HPDE6-E6E7 (cell line): ENCODE measurements at regions not wholly inside any gene's neighbourhood (a gene's known extent, or its start where the extent isn't known, plus 50 kb on each side); places are given as distances from the start of the nearest gene placed in this dataset.
A peak's percentile ranks its signal among the peaks of the same experiment; 100 is the strongest.

Experiments
- DNase-seq: peaks from one replicate; pipeline ENCODE4 v3.0.0; 2011; ENCODE audit warnings: missing footprints; ENCODE audit errors: extremely low spot score

DNA sequence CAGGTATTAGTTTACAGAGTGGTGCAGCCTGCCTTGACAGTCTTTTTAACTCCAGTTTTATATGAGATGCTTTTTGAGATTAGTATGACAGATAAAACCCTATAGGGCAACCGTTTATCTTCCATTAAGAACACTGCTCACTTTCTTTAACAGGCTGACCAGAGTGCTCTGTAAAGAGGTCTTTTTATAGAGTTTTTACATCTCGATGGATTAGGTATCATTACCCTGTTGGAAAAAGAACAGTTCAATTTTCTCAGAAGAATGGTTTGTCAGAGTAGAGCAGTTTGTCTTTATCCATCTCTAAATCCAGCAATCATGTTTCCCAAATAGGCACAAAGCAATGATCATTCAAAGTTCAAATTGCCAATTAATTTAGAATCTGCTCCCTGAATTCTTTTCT lies 395.2 kb upstream of the ARGLU1 start:
- DNase-seq = no peak

DNA sequence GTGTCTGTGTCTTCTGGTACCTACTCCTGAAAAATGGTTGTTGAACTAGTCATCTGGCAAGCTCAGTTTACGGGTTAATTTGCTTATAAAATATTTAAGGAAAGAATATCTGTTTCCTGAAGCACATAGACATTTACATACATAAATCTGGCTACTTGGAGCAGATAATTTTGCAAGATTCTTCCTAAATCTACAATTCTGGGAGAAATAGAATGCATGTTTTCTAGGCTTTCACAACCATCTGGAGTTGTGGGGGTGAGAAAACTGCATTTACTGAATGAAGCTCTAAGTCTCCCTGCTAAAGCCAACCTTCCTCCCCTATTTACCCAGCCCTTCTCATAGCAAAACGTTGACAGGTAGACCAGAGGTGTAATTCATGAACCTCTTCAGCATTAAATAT lies 393.7 kb upstream of the ARGLU1 start:
- DNase-seq = no peak

DNA sequence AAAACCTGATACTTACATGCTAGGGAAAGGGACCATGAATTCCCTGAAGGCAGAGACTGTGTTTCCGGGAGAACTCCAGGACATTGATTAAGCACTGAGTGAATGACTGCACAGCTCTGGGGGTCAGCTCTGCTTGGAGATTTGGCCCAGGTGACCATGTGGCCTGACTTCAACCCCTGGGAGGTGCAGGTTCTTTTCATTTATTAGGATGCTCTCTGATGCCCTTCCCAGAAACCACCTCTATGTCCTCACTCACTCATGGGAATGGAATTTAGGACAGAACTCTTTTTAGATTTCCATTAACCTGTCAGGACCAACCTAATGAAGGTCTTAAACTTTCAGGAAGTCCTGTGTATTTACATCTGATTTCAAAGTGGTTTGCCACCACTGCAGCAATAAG lies 393.3 kb upstream of the ARGLU1 start:
- no peak for DNase-seq

DNA sequence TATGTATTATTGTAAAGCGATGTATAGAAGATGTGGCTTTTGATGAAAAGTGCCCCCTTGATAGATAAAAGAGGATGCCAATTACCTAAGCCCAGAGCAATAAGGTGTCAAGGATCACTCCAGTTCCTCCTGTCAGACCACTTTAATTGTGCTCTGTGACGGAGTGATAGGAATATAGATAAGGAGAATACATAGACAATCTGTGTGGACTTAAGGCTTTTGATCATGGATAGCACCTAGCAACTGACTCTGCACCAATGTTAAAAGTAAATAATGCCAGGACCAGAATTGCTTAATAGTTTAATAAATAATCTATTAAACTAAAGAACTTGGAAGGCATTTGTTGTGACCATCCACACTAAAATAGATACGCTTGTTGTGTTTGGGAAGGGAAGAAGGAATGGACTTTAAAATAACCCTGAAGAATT lies 390.7 kb upstream of the ARGLU1 start:
- DNase-seq = no peak

DNA sequence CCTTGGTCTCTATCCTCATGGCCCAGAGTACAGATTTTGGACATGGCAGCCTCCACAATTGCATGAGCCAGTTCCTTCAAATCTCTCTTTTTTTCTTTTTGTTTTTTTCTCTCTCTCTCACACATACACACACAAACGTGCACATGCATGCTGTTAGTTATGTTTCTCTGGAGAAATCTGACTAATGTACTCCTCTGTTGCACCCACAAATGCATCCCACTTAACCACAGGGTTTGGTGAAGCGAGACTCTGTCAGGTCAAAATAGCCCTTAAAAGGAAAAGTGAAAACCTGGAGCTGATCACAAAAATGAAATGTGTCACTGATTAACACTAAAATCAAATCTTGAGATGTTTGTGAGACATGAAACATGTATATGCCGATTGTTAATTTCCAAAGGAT lies 374.6 kb upstream of the ARGLU1 start:
- DNase-seq = no peak

DNA sequence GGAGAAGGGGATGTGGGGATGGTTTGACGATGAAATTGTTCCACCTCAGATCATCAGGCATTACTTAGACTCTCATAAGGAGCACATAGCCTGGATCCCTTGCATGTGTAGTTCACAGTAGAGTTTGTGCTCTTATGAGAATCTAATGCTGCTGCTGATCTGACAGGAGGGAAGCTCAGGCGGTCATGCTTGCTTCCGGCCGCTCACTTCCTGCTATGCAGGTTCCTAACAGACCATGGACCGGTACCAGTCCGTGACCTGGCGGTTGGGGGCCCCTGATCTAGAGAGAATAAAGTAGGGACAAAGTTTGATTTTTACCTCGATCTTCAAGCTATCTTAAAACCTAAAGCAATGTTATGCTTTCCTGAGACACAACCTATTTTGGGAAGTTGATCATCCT lies 373.8 kb upstream of the ARGLU1 start:
- DNase-seq = no peak

DNA sequence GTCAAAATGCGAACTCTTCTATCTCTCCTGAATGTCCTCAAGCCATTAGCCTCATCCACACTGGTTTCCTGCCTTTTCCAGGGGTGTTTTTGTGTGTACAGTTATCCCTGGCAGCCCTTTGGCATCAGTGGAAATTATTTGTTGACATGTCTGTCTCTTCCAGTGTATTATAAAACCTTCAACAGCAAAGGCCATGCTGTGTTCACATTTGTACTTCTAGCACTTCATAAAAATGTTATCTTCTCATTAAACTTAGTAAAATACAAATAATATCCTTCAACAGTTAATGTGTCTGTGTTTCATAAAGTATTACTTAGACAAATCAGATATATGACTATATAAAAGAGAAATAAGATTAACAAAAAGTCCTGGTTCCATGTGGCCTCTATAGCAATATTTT lies 359.5 kb upstream of the ARGLU1 start:
- DNase-seq = no peak

DNA sequence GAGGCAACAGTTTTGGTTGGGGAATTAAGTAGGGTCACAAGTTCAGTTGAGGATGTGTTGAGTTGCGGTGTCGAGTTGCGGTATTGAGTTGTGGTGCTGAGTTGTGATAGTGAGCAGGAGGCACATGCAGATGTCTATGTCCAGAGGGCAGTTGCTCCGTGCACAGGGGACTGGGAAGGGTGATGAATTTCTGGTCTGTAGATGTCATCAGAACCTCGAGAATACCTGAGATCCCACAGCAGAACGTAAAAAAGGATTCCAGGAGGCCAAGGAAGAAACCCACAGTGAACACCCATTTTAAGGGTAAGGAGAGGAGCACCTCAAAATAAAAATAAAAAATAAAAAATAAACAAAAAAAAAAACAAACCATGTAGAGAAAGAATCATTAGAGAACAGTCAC lies 354.4 kb upstream of the ARGLU1 start:
- DNase-seq = no peak

DNA sequence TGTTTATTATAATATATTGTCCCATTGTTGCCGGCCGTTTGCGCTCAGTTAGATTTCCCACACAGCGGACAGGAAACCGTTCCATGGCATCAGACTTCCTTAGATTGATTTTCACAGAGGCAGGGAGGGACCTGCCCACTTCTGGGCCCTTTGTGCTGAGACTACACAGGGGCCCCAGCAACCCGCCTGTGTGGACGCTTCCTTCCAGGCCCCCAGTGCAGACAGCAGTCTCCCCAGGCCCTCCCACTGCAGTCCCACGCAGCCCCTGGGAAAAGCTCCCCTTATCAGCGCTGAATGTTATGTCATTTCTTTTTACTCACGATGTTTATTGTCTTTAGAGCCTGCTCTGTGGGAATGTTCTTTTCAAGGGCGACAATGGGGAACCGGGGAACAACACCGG lies 351.7 kb upstream of the ARGLU1 start:
- no peak for DNase-seq

DNA sequence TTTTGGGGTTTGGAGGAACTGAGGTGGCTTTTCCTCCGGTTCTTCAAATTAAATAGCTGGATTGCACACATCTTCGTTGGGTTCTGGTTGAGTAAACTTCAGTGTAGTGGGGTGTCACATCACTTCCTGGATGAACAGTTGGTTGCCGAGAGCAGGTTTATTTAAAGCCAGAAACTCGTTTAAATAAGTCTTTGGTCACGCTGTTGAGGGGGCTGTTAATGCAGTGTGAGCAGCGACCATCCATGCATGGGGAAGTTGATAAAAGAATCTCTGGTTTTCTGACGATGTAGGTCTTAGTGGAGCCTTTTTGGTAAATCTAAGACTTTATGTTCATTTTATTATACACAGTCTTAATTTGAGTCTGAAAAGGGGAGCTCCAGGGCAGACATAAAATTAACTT lies 351.2 kb upstream of the ARGLU1 start:
- no peak for DNase-seq

DNA sequence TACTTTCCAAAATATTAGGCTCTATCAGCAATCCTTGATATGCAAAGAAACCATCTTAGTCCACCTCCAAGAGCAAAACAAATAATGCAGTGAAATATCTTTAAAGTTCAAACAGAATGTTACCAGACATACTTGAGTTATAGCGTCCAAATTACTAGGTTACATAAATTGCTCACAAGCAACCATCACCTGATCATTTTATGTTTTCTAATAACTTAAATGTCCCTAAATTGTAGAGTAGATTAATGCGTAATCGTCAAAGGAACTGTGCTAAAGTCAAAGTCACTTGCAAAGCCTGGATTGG lies 350.6 kb upstream of the ARGLU1 start:
- DNase-seq = no peak

DNA sequence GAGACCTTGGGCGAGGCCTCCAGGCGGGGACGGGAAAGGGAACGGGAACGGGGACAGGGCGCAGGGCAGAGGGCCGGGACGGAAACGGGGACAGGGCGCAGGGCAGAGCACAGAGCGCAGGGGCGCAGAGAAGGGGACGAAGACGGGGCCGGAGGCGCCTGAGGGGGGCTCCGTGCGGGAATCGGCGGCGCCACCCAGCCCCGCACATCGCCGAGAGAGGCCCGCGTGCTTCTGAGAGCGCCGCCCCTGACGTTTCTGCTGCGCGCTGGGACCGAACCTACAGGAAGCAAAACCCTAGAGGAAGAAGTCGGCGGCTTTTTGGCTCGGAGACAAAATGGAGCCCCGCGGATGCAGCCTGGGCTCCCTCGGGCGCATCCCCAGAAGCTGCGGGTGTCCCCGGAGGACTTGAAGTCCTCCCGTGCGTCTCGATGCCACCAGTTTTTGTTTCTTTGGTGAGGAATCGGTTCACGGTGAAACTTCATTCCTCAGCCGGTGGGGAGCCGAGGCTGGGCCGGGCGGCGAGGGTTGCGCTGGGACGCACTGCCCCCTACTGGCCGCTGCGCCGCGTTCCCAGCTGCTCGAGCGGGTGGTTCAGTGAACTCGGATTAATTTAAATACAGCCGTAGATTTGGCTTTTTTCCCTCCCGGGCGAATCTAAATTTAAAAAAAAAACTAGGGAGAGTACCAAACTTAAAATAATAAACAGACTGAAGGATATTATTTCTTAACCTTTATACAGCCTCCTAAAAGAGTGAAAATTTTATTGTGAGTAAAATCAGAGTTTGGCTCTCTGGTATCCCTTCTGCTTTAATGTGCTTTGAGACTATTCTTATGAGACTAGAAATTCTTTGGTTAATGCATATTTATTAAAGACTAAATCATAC lies 350.0 kb upstream of the ARGLU1 start:
- DNase-seq = peak; percentile 69

DNA sequence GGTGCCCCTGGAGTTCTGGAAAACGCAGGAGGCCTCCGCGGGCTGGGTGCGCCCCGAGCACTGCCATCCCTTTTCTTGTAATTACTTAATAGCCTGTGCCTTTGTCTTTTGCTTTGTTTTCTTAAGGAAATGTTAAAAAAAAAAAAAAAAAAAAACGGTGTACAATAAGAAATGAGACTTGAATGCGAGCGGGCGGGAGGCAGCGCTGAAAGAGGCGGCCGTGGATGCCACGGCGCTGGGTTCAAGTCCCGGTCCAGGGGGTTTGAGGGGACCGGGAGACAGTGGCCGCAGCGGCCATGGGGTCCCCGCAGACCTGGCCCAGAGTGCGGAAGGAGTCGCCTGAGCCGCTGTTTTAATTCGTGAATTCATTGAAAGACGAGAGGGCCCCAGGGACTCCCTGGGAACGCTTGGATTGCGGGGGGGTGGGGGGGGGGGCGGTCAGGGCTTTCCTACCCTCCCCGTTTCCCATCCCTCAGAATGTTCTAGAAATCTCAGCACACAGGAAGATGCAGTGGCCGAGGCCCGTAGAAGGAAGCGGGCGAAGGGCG lies 349.2 kb upstream of the ARGLU1 start:
- DNase-seq = no peak

DNA sequence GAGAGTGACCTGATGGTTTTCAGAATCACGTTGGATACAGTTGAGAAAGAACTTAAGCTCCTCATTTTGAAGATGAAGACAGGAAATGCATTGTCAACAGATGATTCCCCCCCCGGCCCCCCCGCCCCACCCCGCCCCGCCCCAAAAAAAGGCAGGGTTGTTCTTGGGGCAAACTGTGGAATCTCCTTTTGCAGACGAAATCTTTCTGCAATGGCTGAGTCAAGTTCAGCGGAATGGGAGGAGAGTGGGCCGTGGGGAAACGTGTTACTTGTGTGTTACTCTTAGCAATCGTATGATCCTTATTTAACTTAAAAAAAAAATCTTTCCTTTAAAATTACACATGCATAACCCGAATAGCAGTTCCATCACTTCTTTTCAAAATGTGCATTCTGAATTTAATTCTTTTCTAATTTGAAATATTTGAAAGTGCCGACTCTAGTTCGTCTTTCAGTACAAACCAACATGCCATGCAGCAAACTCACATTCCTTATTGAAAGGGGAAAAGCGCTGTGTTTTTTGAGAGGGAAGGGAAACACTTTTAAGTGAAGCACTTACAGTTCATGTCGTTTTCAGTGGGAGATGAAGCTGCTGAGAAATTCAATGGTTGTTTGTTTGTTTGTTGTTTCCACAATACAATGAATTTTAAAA lies 348.5 kb upstream of the ARGLU1 start:
- no peak for DNase-seq

DNA sequence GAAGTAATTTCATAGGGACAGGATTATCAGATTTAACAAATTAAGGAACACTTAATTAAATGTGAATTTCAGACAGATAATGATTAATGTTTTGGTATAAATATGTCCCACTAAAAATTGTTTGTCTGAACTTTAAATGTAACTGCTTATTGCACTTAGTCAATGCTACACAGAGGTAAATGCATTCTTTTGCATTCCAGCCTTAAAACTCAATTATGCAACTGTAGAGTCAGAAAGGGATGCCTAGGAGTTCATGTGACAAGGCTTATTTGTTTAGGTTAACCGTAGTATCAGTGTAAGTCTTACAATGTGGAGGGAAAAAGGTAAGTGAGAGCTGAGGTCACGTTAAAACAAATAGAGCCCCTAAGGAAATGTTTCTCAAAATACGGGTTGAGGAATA lies 347.2 kb upstream of the ARGLU1 start:
- no peak for DNase-seq

DNA sequence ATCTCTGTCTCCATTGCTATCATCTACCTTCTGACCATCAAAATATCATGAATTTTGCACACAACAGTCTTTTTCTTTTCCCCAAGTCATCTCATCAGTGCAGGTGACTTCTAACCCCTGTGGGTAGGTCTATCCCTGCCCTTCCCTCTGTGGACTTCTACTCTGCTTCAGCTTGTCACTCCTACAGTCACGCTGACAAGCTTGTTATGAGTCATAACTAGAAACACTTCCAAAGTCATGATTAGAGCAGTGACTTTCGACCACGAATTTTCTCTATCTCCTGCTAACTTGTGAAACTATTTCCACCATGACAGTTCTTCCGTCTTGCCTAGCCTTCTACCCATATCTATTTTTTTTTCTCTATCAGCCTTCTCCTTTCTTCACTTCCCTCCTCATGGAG lies 343.7 kb upstream of the ARGLU1 start:
- no peak for DNase-seq

DNA sequence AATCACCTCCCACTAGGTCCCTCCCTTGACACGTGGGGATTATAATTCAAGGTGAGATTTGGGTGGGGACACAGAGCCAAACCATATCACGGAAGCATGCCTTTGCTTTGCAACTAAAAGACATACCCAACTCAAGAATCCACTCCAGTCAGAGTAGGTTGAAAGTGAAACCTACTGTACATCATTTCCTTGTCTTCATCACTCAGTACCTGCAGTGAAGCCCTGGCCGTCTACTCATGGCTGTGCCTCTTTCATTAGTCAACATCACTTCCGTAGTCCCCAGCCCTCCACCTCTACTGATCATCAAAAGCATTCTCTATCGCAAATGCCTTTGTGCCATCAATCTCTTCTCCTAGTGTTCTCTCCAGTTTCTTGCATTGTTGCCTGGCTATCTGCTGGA lies 343.1 kb upstream of the ARGLU1 start:
- DNase-seq = no peak

DNA sequence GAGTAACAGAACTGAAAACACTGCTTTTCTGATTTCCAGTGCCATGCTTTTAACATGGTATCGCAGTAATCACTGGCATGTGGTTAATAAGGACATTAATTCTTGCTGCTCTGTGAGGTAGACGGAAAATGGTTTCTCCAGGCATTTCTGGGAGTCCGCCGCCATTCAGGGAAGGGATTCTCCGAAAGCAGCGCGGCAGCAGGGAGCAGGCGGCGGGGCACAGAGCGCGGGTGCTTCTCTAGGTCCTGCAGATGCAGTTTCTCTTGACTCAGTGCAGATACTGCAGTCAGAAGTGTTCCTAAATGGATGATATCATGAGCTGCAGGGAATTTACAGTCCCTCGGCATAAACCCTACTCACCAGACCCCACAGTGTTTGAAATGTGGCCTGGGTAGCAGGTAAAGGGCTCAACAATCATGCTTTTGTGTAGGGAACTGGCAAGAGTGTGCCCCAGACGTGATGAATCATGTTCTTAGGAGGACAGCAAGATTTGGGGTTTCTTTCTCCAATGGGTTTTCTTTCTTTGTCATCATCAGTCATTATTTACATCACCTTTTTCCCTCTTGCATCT lies 338.6 kb upstream of the ARGLU1 start:
- no peak for DNase-seq

DNA sequence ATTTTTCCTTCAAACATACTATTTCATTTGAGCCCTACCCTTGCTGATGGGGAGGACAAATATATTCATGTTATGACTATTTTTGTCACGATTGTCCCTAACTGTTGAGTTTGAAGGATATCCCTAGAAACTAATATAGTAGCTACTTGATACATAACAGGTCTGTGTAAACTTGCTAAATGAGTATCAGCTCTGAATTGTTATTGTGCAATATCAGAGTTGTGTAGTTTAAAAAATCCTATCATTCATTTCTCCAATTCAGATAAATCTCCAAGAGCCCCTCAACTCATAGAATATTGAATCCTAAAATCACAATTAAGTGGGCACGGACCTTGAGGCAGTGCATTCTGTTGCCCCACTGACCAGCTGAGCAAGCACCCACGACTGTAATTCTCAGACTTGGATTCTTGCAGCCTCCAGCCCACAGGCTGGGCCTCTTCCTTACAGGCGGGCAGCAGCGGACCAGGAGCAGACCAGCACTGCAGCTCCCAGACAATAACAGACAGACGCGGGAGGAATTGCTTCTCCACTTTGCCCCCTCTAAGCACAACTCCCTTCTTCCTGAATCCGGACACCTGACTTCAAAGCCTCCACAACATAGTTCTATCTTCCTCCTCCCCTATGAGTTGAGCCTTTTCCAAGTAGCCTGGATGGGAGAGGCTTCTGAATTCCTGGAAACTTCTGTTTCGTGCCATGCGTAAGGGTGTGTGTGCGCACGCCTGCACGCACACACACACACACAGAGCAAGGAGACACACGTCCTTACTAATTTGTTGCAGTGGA lies 337.6 kb upstream of the ARGLU1 start:
- DNase-seq = no peak

DNA sequence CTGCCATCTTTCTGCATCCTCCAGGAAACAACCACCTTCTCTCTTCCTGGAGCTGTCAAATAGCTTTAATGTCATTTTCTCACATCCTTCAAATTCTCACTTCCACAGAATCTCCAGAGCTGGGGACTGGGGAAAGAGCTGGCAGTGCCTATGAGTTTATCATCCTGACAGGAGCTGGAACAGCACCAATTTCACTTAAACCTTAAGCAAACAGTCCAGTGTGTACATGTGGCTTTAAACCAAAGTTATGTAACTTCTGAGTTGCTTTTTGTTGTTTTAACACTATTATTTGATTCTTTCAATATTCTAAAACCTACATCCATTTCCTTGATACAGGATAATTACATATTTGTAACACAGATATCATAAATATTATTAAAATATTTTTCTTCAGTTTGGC lies 331.5 kb upstream of the ARGLU1 start:
- no peak for DNase-seq

DNA sequence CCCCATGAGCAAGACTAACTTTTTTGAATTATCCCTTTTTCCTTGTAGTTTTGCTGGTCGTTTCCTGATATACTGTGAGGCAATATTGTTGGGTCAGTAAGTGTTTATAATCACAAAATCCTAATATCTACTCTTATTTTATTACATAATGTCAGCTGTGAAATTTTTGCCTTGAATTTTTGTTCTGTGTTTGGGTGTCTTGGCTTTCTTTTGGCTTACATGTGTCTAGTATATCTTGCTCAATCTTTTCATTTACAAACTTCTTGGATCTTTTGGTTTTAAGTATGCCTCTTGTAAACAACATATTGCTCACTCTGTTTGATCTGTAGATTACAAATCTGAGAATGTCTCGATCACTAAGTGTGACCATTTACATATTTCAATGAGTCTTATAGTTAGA lies 330.3 kb upstream of the ARGLU1 start:
- DNase-seq = no peak

DNA sequence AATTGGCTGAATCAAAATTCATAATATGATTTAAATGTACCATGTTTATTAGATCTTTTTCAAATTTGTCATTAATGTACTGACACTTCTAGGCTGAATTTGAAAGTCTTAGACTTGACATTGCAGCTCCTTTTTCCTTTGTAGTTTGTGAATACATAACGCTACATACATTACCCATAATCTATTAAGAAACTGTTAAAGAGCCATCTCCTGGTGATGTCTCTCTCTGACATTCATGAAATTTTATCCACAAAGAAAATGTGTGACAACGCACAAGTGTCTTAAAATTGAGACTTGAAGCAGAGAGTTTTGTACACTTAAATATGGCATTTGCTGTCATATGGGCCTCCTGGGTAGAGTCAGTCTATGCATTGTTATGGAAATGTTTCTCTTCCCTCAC lies 320.2 kb upstream of the ARGLU1 start:
- DNase-seq = no peak
